Fibroblast of peridontal ligament (primary cell): ENCODE measurements at regions not wholly inside any gene's neighbourhood (a gene's known extent, or its start where the extent isn't known, plus 50 kb on each side); places are given as distances from the start of the nearest gene placed in this dataset.

ENCODE experiments used
- DNase-seq: peaks from one replicate; pipeline ENCODE4 v3.0.0-alpha.2; 2010; ENCODE audit errors: extremely low read depth

DNA sequence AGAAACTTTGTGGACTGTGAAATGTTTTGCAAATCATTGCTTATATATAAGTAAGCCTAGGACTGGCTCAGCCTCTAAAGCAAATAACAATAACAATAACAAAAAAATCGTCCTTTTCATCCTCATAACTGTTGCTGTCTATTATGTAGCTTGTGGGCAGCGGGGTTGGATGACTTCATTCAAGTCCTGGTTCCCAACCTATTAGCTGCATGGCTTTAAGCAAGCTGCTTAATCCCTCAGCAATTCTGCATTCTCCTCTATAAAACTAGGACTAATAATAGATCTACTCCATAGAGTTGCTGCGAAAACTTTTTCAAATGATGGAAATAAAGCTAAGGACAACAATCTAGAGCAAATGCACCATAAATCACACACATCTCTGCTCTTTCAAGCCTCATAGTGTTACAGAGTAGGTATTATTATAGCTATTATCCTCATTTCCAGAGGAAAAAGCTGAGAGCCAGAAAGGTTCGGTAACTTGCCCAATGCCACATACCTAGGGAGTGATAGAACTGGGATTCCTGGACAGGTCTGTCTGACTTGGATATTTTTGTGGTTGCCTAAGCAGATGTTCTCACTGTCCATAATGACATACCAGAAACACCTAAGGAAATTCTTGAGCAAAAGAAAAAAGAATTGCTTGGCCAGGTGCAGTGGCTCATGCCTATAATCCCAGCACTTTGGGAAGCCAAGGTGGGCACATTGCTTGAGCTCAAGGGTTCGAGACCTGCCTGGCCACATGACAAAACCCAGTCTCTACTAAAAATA, 98.8 kb upstream of the ADRA1B start:
- DNase-seq = no peak

DNA sequence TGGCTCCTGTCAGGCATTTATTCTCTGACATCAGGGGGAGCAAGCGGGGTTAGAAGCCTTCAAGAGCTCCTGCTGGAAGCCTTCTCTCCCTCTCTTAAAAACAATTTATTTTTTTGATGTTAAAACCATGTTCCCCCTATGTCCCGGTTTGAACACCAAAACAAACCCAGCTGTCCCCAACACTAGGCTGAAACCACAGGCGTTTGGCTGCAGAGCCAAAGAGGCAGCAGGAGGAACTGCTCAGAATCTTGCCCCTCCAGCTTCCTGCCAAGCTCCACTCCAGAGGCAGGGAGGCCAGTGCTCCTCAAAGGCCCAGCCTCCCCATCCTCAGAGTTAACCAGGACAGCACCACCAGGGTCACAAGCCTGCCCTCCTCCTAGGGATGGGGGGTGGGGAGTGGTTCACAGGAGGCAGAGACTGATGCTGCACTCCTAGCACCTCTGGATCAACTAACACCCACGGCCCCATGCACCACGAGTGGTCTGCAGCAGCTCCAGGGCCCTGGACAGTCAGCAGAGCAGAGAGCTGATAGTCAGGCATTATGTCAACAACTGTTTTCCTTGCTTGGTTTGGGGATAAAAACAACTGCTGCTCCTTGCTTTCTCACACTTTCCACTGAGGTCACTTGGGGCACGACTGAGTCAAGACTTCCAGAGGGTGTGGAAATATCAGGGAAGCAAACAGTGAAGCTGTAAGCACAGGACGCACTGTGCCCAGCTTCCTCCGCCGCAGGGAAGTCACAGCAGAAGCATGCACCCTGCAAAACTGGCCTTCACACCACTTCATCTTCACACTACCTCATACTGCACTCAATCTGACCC, 96.5 kb upstream of the ADRA1B start:
- peak; percentile 18 for DNase-seq

DNA sequence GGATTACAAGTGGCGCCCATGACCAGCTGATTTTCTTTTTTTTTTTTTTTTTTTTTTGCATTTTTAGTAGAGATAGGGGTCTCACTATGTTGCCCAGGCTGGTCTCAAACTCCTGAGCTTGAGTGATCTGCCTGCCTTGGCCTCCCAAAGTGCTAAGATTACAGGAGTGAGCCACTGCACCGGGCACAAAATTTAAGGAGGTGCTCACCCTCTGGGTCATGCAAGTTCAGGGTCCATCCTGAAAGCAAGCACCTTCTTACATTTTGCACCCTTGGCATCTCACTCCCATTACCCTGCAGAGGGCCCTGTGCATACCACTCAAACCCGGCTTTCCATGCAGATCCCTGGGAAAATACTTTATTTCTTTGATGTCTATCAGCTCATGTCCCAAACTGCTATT, 95.6 kb upstream of the ADRA1B start:
- no peak for DNase-seq

DNA sequence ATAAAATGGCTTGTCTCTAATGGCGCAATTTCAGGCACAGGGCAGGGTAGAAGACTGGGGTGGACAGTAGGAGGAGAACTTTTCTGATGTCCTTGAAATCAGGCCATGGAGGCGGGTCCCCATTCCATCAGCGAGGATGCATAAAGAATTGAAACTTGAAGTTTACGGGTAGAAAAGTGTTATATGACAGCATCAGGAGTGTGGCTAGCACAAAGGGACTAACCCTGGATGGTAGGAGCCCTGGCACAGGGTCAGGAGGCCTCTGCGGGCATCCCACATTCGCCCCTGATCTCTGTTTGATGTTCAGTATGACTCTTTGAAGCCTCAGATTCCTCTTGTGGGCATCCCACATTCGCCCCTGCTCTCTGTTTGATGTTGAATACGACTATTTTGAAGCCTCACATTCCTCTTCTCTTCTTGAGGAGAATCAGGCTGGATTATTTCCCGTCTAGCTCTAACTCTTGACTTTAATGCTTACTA, 94.8 kb upstream of the ADRA1B start:
- DNase-seq = no peak

DNA sequence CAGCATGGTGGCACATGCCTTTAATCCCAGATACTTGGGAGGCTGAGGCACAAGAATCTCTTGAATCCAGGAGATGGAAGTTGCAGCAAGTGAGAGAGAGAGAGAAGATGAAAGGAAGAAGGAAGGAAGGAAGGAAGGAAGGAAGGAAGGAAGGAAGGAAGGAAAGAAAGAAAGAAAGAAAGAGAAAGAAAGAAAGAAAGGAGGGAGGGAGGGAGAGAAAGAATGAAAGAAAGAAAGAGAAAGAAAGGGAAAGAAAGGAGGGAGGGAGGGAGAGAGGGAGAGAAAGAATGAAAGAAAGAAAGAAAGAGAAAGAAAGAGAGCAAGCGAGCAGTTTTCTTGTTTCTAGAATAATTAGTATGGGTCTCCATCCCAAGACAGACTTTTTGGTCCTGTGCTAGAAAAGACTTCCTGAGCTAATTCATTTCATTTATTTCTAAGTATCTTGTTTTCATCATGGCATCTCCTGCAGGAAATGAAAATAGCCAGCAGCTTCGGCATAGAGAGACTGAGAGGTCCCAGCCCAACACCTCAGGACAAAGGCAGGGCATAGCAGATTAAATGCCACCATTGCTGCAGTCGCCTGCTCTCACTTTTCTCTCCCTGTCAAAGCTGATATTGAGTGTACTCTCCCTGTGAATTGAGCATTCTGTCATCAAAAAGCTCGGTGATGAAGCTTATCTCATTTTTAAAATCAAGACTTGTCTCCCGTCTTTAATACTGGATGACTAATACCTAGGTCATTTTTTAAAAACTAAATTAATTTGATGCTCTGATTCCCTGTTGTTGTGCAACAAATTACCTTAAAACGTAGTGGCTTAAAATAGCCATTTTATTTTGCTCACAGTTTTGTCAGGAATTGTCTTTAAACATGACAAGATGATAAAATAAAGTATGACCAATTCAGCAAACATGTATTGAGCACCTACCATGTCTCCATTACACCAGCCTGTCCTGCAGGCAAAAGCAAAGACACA, 91.8 kb upstream of the ADRA1B start:
- DNase-seq = no peak

DNA sequence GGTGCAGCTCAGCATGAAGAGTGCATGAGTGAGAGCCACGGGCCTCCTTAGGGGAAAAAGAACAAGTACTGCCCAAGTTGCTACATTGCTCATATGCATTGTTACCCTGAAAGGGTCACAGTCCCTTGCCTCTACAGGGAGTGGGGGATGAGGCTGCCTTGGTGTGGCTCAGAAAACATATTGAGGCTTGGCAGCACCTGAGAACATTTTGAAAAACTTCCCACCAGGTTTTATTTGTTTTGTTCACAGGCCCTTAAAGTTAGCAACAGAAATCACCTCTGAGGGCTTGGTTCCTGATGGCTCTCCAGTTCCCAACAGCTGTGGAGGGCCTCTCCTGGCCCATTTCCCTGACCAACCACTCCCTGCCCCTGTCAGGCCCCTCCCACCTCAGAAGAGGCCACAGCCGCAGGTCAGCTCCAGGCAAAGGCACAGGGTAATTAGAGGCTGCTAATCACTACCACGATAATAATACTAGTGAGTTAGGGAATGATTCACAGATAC, 90.7 kb upstream of the ADRA1B start:
- DNase-seq = peak; percentile 12

DNA sequence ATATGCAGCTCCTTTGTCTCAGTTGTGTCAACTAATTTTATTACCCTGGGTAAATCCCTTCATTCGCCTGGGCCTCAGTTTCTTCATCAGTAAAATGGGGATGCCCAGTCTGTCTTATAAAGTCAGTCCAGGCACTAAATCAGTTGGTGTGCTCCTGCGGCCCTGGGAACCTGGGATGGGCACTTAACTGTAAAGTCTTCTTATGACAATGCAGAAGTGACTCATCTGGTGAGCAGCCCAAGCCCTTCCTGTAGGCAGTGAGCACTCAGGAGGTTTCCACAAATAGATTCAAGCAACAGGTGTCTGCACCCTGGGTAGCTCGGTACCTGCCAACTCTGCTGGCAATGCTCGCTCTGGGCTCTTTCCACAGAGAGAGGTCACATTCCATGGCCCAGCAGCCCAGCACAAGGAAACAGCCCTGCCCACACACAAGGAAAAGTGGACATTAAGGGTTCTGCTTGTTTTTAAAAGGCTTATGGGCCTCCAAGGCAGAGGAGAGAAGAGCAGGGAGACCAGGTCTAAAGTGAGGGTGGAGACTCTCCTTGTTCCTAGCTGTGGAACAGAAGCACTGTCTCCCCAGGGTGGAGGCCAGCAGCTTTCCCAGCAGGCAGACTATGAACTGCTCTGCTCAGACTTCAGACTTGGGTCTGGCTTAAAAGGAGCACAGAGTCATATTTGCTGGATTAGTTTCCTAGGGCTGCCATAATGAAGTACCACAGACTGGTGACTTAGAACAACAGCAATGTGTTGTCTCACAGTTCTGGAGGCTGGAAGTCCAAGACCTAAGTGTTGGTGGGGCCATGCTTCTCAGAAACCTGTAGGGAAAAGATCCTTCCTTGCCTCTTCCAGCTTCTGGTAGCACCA, 89.7 kb upstream of the ADRA1B start:
- peak; percentile 26 for DNase-seq

DNA sequence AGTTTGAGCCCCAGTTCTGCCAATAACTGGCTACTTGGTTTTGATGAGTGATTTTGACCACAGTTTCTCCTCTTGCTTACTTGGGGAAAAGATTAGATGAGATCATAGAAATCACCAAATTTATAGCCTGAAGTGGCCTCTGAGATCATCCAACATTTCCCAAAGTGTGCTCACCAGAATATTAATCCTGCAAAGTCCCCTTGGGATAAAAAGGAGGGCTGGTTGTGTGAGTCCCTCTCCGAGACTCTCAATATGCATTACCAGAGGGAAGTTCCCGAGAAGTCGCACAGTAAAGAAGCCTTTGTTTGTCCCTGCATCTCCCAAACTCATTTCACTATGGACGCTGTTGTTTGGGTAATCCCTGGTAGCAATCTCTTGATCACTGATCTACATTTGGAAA, 88.4 kb upstream of the ADRA1B start:
- DNase-seq = no peak

DNA sequence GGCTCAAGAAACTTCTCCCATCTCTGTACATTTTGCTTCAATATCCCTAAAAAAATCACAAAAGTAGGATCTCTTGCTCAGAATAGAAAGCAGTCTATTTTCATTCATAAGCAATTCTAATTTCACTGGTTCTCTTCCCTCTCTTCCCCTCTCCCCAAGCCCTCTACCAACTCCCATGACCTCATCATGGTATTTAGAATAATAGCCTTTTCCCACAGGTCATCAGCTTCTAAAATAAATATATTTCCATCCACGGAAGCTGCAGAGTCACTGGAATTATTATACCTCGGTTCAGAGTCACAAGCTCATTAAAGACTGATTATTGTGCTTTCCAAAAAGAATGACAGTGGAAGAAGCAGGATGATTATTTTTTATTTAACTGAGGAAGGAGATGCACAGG, 84.2 kb upstream of the ADRA1B start:
- no peak for DNase-seq

DNA sequence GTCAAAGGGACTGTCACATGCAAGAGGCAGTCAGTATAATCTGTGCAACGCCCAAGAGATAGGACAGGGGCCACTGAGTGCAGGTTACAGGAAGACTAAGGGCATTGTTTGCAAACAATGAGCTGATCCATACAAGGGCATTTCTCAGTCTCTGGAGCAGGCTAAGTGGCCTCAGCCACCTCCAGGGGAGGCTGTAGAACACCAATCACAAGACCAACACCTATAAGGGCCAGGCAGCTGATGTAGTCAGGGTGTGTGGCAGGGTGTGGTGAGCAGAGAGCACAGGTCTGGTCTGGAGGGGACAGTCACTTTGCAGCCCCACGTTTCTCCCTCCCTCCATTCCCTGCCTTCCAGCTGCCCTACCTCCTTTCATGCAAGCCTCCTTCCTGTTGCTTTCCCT, 83.2 kb upstream of the ADRA1B start:
- no peak for DNase-seq

DNA sequence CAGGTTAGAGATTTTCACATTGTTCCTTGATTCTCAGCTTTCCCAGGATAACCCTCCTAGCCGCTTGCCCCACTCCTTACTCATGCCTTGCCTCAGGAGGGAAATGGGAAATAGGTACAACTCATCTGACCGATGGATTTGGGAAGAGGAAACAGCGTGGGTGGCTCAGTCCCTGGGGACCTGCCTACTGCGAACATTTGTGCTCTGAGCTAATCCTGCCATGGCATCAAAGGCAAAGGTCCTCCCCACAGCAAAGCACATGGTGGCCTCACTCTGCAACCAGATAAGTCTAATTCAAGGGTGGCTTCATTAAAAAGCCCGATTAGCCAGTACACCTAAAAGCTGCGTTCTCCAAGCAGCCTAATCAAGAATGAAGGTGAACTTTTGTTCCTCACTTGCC, 82.4 kb upstream of the ADRA1B start:
- DNase-seq = no peak

DNA sequence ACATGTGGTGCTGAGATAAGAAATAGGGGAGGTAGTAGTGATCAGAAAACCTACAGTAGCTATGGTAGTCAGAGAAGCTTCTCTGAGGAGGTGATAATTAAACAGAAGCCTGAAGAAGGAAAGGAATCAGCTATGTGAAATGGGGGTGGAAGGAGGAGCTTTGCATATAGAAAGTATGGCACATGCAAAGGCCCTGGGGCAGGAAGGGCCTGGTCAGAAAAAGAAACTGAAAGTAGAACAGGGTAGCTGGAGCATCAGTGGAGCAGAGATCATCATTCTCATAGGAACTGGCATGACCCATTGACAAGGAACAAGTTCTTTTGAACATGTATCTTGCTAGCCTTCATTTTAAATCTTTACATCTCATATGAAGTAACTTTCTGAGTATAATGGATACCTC, 80.7 kb upstream of the ADRA1B start:
- DNase-seq = no peak

DNA sequence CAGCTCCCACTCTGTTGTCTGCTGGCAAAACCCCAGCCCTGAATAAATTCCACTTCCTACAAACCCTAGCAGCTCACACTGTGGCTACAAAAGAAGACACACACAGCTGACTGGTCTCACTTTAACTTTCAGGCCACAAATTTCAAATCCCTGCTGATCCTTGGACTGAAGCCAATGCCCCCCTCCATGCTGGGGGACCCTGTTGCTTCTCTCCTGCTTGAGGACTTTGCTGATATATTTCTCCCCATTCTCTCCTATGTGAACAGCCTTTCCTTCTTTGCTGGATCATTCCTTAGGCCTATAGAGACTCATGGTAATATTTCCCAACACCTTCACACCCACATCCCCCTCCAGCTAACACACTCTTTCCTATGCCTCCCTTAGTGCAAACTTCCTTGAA, 79.6 kb upstream of the ADRA1B start:
- DNase-seq = no peak

DNA sequence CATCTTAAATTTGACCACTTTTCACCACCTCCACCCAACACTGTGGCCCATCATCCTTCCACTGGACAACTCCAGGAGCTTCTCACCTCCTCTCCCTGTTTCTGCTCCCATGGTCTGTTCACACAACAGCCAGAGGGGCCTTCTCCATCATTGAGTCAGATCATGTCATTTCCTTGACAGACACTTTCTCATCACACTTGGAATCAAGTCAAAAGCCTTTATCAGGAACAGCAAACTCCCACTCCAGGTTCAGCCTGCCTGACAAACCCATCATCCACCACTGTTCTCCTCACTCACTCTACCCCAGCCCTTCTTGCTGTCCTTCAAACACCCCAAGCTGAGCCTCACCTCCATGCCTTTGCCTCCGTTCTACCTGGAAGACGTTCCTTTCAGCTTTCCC, 78.4 kb upstream of the ADRA1B start:
- DNase-seq = no peak

DNA sequence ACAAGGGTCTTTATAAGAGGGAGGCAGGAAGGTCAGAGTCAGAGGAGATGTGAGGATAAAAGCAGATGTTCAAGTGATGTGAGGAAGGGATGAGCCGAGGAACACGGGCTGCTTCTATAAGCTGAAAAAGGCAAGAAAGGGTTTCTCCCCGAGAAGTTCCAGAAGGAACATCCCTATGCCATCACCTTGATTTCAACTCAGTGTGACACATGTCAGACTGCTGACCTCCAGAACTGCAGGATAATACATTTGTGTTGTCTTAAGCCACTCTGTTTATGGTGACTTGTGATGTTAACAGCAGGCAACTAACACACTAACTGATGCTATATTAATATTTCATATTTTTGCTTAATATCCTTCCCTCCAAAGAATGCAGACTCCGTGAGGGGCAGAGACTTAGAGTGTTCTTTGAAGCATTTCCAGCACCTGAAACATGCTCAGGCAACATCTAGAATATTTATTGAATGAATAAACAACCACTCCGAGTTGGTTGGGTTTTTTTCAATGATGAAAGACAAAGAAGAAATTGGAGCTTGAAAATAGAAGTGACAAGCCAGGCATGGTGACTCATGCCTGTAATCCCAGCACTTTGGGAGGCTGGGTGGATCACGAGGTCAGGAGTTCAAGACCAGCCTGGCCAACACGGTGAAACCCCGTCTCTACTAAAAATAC, 77.6 kb upstream of the ADRA1B start:
- DNase-seq = no peak

DNA sequence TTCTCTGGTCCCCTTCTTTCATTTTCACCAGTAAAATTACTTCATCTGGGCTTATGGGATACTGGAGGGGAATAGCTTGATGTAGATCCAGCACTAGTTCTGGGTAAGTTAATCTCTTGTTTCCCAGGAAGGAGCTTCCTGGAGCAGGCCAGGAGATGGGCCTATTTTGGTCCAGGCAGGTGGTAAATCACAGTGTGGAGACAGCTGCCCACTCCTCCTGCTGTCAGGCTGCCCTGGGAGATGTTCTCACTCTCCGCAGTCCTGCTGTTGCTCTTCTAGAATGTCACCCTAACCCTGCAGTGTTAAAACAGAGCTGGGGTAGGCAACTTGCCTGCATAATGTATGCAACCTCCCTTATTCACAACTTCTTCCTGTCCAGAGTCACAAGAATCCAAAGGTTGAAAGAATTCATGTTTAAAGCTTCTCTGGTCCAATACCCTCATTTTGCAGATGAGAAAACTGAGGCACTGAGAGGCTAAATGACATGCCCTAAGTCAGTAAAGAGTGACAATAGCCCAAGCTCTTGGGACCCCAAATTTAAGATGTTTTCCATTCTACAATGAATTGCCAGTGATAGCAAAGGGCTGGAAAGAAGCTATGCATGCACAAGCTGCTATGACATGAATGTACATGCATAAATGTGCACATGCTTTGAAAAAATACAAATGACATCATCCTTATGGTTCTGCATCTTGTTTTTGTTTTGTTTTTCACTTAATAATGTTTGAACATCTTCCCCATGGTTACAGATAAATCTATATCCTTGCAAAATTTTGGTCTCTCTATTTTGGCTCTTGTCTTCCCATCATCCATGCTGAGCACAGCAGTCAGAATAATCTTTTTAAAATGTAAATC, 71.8 kb upstream of the ADRA1B start:
- DNase-seq = no peak

DNA sequence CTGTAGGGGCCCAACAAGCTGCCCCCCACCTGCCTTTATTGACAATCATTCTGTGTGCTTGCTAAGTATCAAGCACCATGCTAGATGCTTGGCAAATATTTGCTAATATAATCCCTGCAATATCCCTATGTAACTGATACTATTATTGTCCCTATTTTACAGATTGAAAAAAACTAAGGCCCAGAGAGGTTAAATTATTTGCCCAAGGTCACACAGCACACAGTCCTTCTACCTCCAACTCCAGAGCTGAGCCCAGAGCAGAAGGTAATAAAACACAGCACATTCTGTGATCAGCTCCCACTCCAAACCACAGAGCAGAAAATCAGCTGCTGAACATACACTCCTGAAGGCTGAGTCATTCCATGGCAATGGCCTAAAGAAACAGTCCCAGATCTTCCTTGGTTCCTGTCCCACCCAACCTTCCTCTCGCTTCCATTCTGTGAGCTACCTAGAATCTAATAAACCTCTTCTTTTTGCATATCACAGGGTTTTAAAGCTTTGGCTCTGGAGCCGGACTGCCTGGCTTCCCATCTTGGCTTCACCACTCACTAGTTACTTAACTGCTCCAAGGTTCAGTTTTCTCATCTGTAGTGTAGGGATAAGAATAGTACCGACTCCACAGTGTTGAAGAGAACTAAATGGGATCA, 66.7 kb upstream of the ADRA1B start:
- peak; percentile 72 for DNase-seq

DNA sequence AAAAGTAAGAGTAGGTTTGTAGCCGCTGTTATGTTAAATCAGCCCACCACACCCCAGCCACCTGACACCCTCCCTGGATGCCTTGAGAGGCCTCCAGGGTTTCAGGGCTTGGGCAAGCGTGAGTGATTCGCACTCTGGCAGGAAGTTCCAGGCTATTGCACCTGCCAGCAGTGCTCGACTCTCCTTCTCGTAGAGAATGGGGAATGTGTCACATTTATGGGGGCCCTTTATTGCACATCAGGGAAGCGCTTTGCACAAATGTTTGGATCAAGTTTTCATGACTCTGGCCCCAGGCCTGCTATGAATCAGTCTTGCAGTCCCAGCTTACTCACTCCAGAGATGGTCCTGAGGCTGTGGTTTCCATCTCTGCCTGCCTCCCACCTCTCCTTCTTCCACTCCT, 66.1 kb upstream of the ADRA1B start:
- peak; percentile 62 for DNase-seq

DNA sequence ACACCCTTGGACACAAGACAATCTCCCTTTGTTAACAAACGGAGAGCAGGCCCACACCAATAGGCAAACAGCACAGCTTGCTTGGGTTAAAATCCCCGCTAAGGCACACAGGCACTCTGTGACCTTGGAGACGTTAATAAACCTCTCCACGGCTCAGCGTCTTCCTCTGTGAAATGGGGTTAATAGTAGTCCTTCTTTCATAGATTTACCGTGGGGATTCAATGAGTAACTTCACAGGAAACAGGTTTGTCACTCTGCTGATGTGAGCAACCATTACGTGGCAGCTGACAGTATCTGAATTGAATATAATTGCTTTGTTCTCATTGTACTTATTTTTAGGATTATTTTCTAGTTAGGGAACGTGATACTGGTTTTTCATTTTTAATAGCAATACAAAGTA, 65.2 kb upstream of the ADRA1B start:
- no peak for DNase-seq
